HG03280 (cell line): ENCODE measurements at regions not wholly inside any gene's neighbourhood (a gene's known extent, or its start where the extent isn't known, plus 50 kb on each side); places are given as distances from the start of the nearest gene placed in this dataset.
"Not testable (repeated sequence)": the region's sequence is repeated elsewhere in the genome, so short reads cannot be mapped to it uniquely, and the experiment has no call there.

Source experiments
- ATAC-seq: cut with Tn5 transposase; IDR thresholded peaks from one replicate; pipeline ENCODE4 v1.9.1; 2021; ENCODE audit warnings: mild to moderate bottlenecking, moderate library complexity; ENCODE audit not compliant: unreplicated experiment

DNA sequence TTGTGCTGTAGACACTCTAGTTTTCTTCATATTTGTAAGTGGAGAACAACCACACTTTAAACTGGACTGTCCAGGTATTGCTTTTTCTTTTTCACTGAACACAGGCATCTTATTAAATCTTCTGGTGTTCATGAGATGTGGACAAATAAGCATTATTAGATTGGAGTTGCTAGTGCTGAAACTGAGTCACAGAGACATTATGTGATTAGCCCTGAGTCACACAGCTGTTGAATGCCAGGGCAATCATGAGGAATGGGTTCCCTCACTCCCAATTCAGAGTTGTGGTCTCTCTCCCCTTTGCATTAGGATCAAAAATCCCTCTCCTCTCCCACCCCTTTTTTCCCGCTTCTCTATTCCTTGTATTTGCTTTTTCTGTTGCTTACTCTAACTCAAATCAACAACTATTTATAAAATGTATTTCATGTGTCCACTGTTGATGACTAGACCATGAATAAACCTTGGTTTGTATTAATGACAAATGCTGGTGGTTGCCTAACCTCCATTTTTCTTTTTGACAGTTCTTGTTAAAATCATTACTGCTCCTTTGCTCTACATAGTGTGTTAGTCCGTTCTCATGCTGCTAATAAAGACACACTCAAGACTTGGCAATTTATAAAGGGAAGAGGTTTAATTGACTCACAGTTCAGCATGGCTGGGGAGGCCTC lies 738.2 kb downstream of the BRINP1 start:
- no peak for ATAC-seq

DNA sequence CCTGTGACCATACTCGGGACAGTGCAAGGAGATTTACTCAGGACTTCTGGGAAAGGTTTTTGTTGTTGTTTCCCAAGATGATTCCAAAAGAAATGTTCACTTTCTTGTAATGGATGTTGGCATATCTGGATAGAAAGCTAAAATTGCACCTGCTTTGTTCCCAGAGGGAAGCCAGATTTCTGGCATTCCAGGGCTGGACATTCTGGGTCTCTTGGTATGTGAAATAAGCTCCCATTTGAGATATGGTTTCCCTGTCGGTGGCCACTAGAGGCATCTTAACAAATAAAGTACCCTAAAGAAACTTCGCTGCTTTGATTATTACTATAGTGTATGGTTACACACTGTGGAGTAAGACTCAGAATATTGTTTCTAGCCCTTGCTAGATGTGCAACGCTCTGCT lies 737.3 kb downstream of the BRINP1 start:
- ATAC-seq = no peak

DNA sequence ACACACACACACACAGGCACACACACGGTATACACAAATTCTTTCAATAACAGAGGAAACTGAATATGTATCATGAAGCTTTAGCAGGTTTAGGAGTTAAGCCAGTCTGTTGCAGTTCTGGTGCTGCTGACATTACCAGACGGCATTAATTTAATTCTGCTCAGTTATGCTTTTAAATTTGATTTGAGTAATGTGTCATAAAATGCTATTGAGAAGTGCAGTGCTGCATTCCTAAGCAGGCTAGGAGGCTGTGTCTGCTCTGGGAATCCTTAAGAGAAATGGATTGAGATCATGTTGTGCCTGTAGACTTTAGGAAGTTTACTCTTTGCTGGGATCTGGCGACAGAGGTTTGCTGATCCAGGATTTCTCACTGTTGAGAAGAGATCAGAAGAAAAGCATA lies 733.8 kb downstream of the BRINP1 start:
- ATAC-seq = no peak

DNA sequence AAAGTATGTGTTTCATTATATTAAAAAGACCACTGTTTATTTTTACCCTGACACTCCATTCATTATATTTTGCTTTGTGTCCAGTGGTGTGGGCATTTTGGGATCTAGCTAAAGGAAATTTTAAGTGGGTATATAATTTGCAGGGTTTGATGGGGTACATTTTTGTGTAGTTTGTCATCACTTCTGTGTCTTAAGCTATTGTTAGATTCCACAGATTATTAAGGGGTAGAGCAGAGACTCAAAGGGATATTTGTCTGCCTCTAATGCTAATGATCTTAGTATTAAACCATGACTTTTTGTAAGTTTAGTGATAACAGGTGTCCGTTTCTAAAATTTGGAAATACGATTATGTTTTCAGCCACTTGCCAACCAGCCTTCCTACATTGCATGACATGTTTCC lies 731.6 kb downstream of the BRINP1 start:
- ATAC-seq = no peak

DNA sequence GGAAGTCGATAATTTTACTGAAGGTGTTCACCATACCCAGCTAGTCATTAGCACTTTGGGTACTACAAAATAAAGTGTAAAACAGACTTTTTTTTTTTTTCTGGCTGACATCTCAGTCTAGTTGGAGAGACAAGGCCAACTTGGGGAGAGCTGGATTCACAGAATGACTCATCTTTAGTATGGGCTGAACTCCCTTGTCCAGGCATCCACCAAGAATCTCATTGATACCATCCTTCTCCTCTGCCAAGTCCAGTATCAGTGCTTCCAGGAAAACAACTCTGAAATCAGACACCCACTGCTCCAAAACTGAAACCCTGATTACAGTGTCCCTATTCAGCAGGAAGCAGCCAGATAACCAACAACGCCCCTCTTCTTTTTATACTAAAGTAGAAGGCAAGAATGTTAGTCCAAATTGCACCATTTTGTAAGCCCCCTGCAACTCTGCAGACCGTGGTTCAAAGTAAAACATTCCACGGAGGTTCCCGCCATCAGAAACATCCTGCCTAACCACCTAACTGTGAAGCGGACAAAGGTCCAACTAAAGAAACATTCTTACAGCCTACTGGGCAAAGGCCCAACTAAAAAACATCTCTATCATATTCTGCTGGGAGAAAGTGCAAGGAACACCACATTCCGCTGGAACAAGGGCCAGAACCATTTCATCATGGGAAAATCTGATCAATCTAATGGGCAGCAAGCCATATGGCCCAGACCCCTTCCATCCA lies 728.2 kb downstream of the BRINP1 start:
- no peak for ATAC-seq

DNA sequence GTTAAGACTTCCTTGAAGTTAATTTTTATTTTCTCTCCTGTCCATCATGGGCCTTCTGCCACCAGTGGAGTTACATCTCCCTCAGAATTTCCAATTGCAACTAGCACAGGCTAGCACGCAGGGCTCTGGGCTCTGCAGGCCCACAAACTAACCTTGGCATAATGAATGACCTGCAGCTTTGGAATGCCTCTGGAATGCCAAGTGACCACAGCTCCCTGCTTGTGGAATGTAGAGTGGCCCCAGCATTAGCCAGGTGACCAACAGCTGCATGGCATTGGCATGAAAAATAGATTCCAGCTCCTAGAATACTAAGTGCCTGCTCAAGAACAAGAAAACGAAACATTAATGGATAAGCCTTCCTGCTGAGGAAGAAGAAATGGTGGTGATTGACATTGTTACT lies 726.1 kb downstream of the BRINP1 start:
- no peak for ATAC-seq

DNA sequence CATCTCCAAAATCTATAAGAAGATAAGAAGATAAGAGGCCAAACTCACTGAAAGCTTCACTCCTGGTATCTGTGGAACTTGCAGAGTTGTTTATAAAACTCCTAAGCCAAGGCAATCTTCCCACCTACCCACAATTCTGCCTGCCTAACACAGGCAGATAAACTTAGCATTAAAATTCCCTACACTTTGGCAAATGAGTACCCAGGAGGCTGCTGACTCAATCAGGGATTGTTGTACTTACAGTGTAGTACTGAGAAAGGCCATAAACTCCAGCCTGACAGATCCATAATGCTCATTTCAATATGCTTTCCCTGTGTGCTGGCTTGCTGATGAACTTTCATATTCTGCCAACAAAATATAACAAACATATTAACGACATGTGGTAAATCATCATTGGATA lies 725.2 kb downstream of the BRINP1 start:
- no peak for ATAC-seq

DNA sequence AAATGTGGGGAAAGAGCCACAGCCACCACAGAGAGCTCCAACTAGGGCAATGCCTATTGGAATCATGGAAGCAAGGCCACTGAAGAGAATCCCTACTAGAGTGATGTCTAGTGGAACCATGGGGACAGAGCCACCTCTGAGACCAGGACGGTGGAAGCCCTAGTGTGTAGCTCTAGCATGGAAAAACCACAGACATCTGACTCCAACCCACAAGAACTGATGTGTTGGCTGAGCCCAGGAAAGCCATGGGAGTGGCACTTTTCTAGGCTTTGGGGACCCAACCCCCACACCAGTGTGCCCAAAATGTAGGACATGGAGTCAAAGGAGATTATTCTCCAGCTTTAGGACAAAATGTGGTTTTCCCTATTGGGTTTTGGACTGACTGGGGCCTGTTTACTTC lies 721.9 kb downstream of the BRINP1 start:
- ATAC-seq = no peak

DNA sequence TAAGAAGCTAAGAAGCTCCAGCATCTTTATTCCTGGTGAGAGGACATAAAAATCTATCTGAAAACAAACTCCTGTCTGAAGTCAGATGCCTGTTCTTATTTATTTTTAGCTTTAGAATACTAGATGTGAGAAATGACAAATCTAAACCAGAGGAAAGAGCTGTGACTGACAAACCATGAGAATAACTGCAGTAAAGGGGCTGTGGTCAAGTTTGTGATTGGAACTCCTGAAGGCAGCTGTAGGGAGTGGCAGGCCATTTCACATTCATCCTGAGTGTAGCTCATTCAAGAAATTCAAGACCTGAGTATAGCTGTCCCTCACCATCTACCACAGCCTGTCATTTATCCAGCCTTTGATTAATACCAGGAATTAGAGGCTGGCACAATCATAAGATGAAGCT lies 718.8 kb downstream of the BRINP1 start:
- no peak for ATAC-seq

DNA sequence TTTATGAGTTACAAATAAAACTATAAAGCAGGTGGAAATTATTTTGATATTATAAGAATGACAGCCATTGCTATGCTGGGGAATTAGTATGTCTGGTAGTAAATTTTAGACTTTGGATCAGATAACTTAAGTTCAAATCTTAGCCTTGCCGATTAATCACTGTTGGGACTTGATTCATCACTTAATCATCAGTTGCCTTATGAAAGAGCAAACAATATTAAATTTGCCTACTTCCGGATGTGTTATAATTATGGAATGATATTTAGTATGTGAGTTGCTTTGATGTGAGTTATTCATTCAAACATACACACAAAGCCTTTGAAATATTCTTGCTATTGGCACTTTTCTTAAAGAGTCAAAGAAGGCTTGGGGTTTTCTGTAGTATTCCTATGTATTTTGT lies 717.7 kb downstream of the BRINP1 start:
- no peak for ATAC-seq

DNA sequence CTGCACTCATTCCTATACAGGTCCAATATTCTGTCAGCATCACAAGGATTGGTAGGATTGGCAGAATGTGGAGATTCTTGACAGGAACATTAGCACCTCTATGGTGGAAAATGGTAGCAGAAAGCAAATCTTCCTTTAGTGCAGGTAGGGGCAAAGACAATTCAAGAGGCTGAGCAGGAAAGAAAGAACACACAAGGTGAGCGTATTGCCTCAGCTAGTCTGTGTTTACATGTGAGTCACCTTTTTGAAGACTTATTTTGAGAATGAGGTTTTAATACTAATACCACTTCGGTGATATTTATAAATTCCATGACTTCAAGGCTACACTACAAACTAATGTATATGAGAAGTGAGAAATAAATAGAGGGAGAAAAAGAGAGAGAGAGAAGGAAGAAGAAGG lies 717.0 kb downstream of the BRINP1 start:
- no peak for ATAC-seq

DNA sequence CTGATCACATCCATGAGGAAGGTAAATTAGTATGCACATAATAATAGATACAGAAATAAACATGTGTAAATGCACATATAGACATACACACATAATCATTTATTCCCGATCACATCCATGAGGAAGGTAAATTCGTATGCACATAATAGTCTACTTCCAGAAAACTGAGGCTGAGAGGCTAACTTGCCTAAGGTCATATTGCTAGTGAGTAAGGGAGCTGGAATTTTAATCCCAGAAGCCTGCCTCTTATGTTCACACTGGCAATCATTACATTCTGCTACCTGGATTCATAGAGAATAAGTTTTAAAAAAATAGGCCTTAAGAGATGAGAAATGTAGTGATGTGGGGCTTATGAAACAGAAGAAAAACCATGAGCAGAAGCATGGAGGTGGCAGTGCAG lies 716.3 kb downstream of the BRINP1 start:
- no peak for ATAC-seq

DNA sequence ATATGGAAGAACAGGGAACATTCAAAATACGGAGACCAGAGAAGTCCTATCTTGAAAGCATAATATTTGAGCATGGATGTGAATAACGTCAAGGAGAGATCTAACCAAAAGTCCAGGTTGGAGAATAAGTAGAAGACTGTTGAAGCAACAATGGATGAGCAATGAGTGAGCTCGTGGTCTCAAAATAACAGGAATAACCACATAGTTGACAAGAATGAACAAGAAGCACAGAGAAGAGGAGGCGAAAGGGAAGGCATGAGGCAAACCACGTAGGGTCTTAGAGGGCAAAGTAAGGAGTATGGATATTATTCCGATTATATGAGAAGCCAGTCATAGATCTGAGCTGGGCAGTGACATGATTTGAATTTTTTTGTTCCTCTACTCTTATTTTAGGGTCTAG lies 710.2 kb downstream of the BRINP1 start:
- ATAC-seq = no peak

DNA sequence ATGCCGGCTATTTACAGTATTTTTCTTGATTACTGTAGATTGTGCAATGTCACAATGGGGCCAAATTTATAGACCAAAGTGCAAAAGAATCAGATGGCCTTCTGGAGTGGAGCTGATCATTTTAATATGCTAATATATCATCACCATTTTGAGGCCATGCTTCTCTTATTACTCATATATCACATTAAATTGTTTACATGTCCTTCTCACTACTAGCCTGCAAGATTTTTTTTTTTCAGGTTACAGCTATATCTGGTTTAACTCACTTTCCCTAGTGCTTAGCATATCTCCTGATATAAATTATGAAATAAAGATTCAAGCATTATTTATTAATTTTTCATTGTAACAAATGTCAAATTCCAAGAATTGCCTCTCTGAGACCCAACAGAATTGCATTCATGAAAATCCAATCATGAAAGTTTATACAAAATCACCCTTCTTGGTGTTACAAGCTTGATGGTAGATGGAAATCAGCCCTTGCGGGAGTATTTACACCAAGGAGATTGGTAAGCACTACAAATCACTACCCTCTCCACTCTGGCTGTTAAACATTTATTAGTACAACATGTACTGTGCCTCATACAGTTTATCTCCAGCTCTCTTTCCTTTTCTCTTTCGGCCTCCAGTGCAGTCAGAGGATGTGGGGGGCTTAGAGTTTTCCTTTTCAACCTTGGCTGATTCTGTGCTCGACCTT lies 703.9 kb downstream of the BRINP1 start:
- no peak for ATAC-seq

DNA sequence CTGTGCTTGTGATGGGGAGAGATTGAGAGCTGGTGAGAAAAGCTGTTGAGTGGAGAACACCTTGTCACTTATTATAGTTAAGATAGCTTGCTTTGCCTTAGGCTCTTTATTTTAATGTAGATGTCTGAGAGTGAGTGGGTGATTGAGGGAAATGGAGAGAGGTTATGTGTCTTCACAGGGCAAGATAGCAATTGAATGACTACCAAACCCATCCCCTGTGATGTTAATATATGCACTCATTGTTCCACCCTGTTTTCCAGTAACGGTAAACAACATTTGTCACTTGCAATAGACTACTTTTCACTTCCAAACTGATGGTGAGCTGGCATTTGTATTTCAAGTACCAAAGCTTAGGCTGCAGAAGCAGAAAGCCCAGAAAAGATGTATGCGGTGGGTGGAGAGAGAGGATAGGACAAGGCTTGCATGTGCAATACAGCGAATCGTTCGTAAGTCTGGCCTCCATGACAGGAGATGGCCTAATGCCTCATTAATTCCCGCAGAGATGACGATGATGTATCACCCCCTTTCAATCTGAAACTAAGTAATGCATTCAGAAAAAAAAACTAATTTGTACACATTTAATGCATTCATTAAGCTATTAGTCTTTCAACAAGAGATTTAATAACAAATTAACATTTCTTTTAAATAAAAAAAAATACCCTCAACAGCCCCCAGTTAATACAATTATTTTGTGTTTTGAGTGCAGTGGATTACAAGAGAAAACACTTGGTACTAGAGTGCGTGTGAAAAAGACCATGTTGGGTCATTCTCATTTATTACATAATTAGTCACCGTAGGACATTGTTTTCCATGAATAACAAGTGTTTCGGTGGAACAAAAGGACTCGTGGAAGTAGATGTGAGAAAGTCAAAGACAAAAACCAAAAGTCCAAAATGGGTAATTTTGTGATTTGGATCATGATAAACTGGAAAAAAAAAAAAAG lies 699.0 kb downstream of the BRINP1 start:
- ATAC-seq = no peak

DNA sequence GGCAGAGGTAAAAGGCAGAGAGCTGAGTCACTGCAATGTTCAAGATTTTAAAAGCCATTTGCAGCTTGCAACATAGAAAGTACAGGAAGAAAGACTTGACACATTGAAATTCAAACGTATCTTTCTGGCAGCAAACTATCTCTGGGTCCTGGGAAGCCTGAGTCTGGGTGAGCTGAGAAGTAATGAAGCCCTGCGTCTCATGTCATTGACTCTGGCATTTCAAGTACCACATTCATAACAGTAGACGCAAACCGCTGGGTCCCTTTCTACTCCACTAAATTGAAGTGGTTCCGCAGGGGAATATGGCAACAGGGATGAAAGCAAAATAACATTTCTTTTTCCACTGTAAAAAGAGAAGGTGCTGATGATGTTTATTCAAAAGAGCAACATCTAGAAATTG lies 694.3 kb downstream of the BRINP1 start:
- no peak for ATAC-seq

DNA sequence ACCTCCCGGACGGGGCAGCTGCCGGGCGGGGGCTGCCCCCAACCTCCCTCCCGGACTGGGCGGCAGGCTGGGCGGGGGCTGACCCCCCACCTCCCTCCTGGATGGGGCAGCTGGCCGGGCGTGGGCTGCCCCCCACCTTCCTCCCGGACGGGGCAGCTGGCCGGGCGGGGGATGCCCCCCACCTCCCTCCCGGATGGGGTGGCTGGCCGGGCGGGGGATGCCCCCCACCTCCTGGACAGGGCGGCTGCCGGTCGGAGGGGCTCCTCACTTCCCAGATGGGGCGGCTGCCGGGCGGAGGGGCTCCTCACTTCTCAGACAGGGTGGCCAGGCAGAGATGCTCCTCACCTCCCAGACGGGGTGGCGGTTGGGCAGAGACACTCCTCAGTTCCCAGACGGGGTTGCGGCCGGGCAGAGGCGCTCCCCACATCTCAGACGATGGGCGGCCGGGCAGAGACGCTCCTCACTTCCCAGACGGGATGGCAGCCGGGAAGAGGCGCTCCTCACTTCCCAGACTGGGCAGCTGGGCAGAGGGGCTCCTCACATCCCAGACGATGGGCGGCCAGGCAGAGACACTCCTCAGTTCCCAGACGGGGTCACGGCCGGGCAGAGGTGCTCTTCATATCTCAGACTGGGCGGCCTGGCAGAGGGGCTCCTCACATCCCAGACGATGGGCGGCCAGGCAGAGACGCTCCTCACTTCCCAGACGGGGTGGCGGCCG lies 691.1 kb downstream of the BRINP1 start:
- ATAC-seq = not testable (repeated sequence)

DNA sequence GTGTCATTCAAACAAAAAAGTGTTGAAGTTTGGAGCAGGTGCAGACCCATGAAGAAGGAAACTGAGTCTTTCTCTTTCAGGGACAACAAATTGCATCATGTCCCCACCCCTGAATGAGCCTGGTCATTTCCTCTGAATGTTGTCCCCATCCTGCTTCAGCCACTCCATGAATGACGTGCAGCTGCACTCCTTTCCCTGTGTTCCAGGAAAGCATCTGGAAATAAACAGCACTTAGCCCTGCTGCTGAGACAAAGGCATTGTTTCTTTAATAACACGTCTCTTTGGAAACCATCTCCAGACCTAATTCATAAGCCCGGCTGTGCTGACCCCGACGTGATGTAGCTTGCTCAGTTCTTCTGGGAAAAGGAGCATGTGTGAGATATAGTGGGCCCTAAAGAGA lies 682.3 kb downstream of the BRINP1 start:
- ATAC-seq = no peak

DNA sequence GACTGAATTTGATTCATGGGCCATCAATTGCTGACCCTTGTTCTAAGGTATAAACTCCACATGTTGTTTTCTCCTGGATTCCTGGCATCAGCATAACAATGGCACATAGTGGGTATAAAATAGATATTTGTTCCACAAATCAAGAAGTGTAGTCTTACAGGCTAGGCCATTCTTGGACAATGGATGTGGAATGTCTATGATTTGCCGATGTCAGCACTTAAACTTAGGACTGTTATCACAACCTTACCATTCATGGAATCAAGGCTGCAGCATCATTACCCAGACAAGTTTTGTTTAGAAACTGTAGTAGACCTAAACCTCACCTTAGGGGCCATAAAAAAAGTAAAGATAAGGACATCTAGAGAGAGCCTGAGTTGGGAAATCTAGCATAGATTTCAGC lies 680.0 kb downstream of the BRINP1 start:
- ATAC-seq = no peak

DNA sequence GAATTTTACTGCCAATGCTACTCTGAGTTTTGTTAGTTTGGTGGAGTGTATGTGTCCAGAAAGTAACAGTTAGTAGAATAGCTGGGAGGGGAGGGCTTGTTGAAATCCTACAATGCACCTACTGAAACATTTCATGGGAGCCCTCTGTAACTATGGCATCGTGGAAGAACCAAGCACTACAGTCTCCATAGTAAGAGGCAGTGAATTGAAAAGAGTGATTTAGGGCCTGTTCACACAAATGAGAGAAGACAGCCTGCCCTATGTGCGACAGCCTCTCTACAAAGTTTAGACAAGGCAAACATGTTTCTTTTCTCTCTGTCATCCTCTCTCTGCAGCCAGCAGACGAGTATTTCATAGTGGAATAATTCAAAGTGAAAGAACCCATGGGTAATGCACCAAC lies 676.6 kb downstream of the BRINP1 start:
- no peak for ATAC-seq

DNA sequence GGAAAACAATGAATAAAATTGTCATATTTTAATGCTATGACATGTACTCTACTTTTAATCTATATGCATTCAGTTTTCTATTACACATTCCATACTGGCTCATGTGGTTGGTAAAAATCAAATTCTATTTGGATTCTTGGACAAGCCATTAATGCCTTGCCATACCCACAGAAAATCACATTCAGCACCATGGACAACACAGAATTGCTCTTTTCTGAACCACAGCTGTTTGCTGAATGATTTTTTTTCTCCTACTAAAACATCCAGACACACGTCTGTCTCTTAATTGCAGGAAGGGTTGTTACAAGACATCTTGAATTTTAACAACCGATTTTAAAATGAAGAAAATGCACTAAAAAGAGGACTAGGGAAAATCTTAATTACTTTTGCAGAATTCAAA lies 675.6 kb downstream of the BRINP1 start:
- ATAC-seq = no peak
